Endodermal cell (in vitro differentiated cells): ENCODE measurements at regions not wholly inside any gene's neighbourhood (a gene's known extent, or its start where the extent isn't known, plus 50 kb on each side); places are given as distances from the start of the nearest gene placed in this dataset.

Experiments used
- DNase-seq: peaks from one replicate; pipeline ENCODE4 v3.0.0-alpha.2; 2017
- H3K27ac ChIP-seq: 2 replicates; pipeline ENCODE4 v1.5.1; 2013; ENCODE audit warnings: mild to moderate bottlenecking, low read depth, low read length, moderate library complexity
- H3K27me3 ChIP-seq: 2 replicates; pipeline ENCODE4 v1.6.1; 2013; ENCODE audit warnings: mild to moderate bottlenecking, low read length, moderate library complexity; ENCODE audit not compliant: insufficient read depth, control insufficient read depth, poor library complexity, severe bottlenecking
- H3K36me3 ChIP-seq: 2 replicates; pipeline ENCODE4 v1.7.0; 2013; ENCODE audit warnings: mild to moderate bottlenecking, low read length, moderate library complexity; ENCODE audit not compliant: control insufficient read depth, insufficient read depth
- H3K4me1 ChIP-seq: one replicate; pipeline ENCODE4 v1.7.0; 2013; ENCODE audit warnings: low read length; ENCODE audit not compliant: control insufficient read depth, insufficient read depth
- H3K4me3 ChIP-seq: 2 replicates; pipeline ENCODE4 v1.5.1; 2013; ENCODE audit warnings: mild to moderate bottlenecking, low read length, moderate library complexity
- H3K9ac ChIP-seq: 2 replicates; pipeline ENCODE4 v1.6.1; 2013; ENCODE audit warnings: mild to moderate bottlenecking, low read length, moderate library complexity; ENCODE audit not compliant: poor library complexity, severe bottlenecking; ENCODE audit errors: extremely low read depth
- H3K9me3 ChIP-seq: 2 replicates; pipeline ENCODE4 v1.6.1; 2013; ENCODE audit warnings: mild to moderate bottlenecking, low read length, moderate library complexity; ENCODE audit not compliant: control insufficient read depth
- H3K27ac Mint-ChIP-seq: 2 replicates; pipeline ENCODE4 v1.8.0; 2020; ENCODE audit warnings: mixed read lengths
- H3K27me3 Mint-ChIP-seq: 2 replicates; pipeline ENCODE4 v1.8.0; 2021; ENCODE audit warnings: mild to moderate bottlenecking, mixed read lengths; ENCODE audit not compliant: insufficient read depth
- H3K36me3 Mint-ChIP-seq: 2 replicates; pipeline ENCODE4 v1.8.0; 2020; ENCODE audit warnings: low read depth, mixed read lengths
- H3K4me1 Mint-ChIP-seq: 2 replicates; pipeline ENCODE4 v1.8.0; 2020; ENCODE audit warnings: mixed read lengths
- H3K4me3 Mint-ChIP-seq: 2 replicates; pipeline ENCODE4 v1.8.0; 2020; ENCODE audit warnings: mild to moderate bottlenecking, moderate library complexity, mixed read lengths
- H3K9me3 Mint-ChIP-seq: 2 replicates; pipeline ENCODE4 v1.8.0; 2020; ENCODE audit warnings: mild to moderate bottlenecking, mixed read lengths
- CTCF ChIP-seq: fragments of 200-600 bp; sonication (generic); conservative IDR thresholded peaks from 2 replicates; pipeline ENCODE4 v1.5.0; 2021; ENCODE audit warnings: antibody characterized with exemption, mild to moderate bottlenecking
- WGBS, 2 experiments: methylation state at CpG; one replicate each; pipeline versions ENCODE4 v1.1.5 to v1.1.7; 2013; ENCODE audit warnings: missing lambda C conversion rate in 2 of 2, mixed read lengths in 1 of 2; ENCODE audit not compliant: insufficient coverage in 1 of 2, insufficient read length in 1 of 2; 5-methylcytosine and 5-hydroxymethylcytosine counted together

GRCh38 chr4:123266221-123266620 lies 130.4 kb upstream of the SPRY1 start:
- H3K36me3 ChIP-seq, result no peaks in the 10 kb centered on the region
- H3K9me3 Mint-ChIP-seq, result no peaks in the 10 kb centered on the region
- H3K4me3 Mint-ChIP-seq, result no peak overlapping the region
- H3K9ac ChIP-seq, result no peak overlapping the region
- no peak overlapping the region for H3K27ac ChIP-seq
- no peaks in the 10 kb centered on the region for H3K9me3 ChIP-seq
- H3K27me3 Mint-ChIP-seq, result no peaks in the 10 kb centered on the region
- no peaks in the 10 kb centered on the region for H3K4me1 Mint-ChIP-seq
- no peak overlapping the region for H3K4me3 ChIP-seq
- TF ChIP-seq CTCF, result no peak
- no peak for DNase-seq
- H3K27me3 ChIP-seq, result no peaks in the 10 kb centered on the region
- H3K27ac Mint-ChIP-seq, result no peak overlapping the region
- no peaks in the 10 kb centered on the region for H3K4me1 ChIP-seq
- H3K36me3 Mint-ChIP-seq, result no peaks in the 10 kb centered on the region

GRCh38 chr4:123278755-123279154 lies 117.8 kb upstream of the SPRY1 start:
- H3K36me3 ChIP-seq, result no peaks in the 10 kb centered on the region
- Mint-ChIP-seq H3K9me3 (no peaks in the 10 kb centered on the region), H3K4me3 (no peak overlapping the region), H3K27me3 (no peaks in the 10 kb centered on the region), H3K4me1 (no peaks in the 10 kb centered on the region), H3K27ac (no peak overlapping the region), H3K36me3 (peaks cover 2% of the 10 kb centered on the region)
- DNase-seq, result no peak
- H3K27ac ChIP-seq, result no peak overlapping the region
- WGBS, 2 experiments, result 81 to 95% methylated on average over 3 of the region's 3 CpGs
- H3K4me3 ChIP-seq, result no peak overlapping the region
- no peaks in the 10 kb centered on the region for H3K27me3 ChIP-seq
- no peaks in the 10 kb centered on the region for H3K4me1 ChIP-seq
- H3K9me3 ChIP-seq, result no peaks in the 10 kb centered on the region
- no peak for TF ChIP-seq CTCF
- no peak overlapping the region for H3K9ac ChIP-seq

GRCh38 chr4:123283371-123283895 lies 113.2 kb upstream of the SPRY1 start:
- Histone ChIP-seq H3K27me3 (no peaks in the 10 kb centered on the region), H3K4me1 (no peaks in the 10 kb centered on the region), H3K36me3 (no peaks in the 10 kb centered on the region), H3K27ac (no peak overlapping the region), H3K4me3 (no peak overlapping the region), H3K9ac (no peak overlapping the region), H3K9me3 (no peaks in the 10 kb centered on the region)
- Mint-ChIP-seq H3K9me3 (no peaks in the 10 kb centered on the region), H3K27me3 (no peaks in the 10 kb centered on the region), H3K36me3 (no peaks in the 10 kb centered on the region), H3K4me3 (no peak overlapping the region), H3K27ac (no peak overlapping the region), H3K4me1 (no peaks in the 10 kb centered on the region)
- WGBS, 2 experiments, result 95 to 100% methylated on average over 1 to 3 of the region's 3 CpGs
- no peak for TF ChIP-seq CTCF
- DNase-seq, result no peak
